Dendritic cell treated with granulocyte-macrophage colony-stimulating factor and Interleukin-4, amounts not matched to agents 40 ng/mL and 50 ng/mL, for 4 days (primary cell): ENCODE measurements at regions not wholly inside any gene's neighbourhood (a gene's known extent, or its start where the extent isn't known, plus 50 kb on each side); places are given as distances from the start of the nearest gene placed in this dataset.

Experiments used
- H3K27ac Mint-ChIP-seq: one replicate; pipeline ENCODE4 v1.8.0; 2022; ENCODE audit warnings: mild to moderate bottlenecking, mixed read lengths
- H3K27me3 Mint-ChIP-seq: one replicate; pipeline ENCODE4 v1.8.0; 2022; ENCODE audit warnings: mild to moderate bottlenecking, mixed read lengths
- H3K36me3 Mint-ChIP-seq: one replicate; pipeline ENCODE4 v1.8.0; 2022; ENCODE audit warnings: low read depth, mixed read lengths
- H3K4me1 Mint-ChIP-seq: one replicate; pipeline ENCODE4 v1.8.0; 2022; ENCODE audit warnings: low read depth, mixed read lengths
- H3K4me3 Mint-ChIP-seq: one replicate; pipeline ENCODE4 v1.8.0; 2022; ENCODE audit warnings: mild to moderate bottlenecking, moderate library complexity, mixed read lengths
- H3K9me3 Mint-ChIP-seq: one replicate; pipeline ENCODE4 v1.8.0; 2022; ENCODE audit warnings: mixed read lengths
- intact Hi-C: fragments of 100-400 bp; cut with micrococcal nuclease; formaldehyde crosslinking; loops from one replicate; pipeline ENCODE4 v1.15.0; 2022

DNA sequence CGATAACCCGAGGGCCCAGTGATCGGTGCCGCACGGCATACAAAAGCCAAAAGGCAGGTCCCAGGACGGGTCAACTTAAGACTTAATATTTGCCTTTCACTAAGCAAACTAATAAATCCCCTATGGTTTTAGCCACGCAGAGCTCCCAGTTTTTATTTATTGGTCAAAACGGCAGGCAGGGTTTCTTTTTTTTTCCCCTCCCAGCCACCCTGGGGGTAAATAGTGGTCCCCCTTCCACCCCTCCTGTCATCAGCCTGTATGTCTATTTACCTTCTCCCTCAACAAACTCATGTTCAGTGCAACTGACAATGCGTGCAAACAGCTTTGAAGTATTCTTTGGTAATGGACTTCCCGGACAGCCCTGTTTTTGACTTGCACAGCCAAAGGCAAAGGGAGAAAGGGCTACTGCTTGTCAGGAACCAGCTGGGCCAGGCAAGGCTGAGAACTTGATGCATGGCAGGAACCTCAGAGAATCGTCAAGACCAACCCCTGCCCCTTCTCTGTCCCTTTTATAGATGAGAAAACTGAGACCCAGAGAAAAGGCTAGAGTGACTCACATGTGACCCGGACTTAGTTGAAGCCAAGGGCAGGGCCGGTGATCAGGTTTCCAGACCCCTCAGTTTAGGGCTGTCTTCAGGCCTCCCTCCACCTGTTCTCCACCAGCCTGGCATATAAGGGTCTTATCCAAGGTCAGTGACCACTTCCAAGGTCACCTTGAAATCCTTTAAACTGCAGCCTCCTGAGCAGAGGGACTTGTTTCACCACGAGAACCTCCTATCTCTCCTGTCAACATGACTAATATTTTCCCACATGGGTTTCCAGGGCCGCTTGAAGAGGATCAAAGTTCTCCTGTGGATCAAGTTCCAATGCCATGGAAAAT is 279.0 kb downstream of the SOX9 start:
- no peaks in the 10 kb centered on the region for H3K4me1 Mint-ChIP-seq
- H3K36me3 Mint-ChIP-seq = no peaks in the 10 kb centered on the region
- H3K4me3 Mint-ChIP-seq = no peak overlapping the region
- H3K27me3 Mint-ChIP-seq = no peaks in the 10 kb centered on the region
- intact Hi-C loops = no loop called here
- H3K27ac Mint-ChIP-seq = no peak overlapping the region
- no peaks in the 10 kb centered on the region for H3K9me3 Mint-ChIP-seq

DNA sequence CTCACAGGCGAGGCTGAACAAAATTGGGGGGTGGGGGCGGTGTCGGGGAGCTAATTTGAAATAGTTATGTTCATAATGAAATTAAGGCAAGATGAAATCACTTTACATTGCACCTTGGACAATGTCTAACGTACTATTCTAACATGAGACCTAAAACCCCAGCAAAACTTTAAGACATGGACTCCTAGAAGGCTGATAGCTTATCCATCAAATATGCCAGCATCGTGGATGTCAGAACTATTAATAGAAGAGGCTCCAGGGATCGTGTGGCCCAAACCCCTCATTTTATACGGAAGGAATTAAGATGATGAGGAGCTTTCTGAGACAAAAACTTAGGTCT is 279.6 kb downstream of the SOX9 start:
- Mint-ChIP-seq H3K27ac (no peak overlapping the region), H3K4me1 (no peaks in the 10 kb centered on the region), H3K9me3 (no peaks in the 10 kb centered on the region), H3K4me3 (no peak overlapping the region), H3K27me3 (no peaks in the 10 kb centered on the region), H3K36me3 (no peaks in the 10 kb centered on the region)
- intact Hi-C loops = no loop called here

DNA sequence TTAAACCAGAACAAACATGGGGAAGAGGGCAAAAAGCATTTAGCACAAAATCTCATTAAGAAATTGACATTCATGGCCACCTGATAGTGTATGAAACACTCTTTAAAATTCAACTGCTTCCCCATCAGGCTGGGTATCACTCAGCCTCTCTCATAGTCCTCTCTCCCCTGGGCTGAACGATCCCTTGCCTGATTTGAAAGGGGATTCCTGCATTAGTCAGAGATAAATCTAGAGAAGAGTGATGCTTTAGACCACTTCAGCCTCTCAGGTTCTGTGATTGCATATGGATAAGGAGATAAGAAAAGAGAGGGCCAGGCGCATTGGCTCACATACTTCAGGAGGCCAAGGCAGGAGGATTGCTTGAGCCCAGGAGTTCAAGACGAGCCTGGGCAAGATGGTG is 280.0 kb downstream of the SOX9 start:
- H3K9me3 Mint-ChIP-seq = no peaks in the 10 kb centered on the region
- no peaks in the 10 kb centered on the region for H3K36me3 Mint-ChIP-seq
- H3K4me3 Mint-ChIP-seq = no peak overlapping the region
- H3K27me3 Mint-ChIP-seq = no peaks in the 10 kb centered on the region
- H3K4me1 Mint-ChIP-seq = no peaks in the 10 kb centered on the region
- no peak overlapping the region for H3K27ac Mint-ChIP-seq
- intact Hi-C loops = no loop called here

DNA sequence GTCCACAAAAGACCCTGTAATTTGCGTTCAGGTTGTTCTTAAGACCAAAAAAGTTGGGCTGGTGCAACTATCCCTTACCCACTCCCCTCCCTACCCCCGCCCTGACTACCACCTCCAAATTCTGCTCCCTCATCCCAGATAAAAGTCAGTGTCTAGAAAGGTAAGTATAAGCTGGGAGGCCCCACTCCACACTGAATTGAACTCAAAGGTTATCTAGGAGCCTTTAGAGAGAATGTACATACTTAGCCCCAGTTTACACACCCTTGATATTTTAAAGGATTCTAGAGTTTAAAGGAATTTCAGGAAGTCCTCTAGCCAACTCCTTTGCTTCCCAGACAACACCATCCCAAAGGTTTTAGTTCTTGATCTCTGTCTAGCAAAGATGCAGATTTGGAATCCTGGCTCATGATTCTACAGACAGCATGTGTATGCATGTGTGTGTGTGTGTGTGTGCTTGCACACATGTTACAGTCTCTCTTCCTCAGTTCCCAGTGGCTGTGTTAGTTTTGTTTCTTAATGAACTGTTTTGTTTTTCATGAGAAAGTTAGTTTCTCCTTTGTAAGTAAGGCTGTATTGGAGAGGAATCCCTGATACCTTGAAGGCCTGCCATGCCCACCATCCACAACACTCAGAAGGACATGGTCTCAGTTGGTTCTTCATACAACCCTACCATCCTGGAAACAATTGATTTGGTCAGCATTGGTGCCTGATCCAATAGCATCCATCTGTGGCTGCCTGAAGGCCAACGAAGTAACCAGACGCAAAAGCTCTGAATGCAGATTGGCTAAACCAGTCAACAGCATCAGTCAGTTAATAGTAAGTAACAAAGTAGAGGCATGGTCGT is 281.3 kb downstream of the SOX9 start:
- no peak overlapping the region for H3K4me3 Mint-ChIP-seq
- H3K27ac Mint-ChIP-seq = no peak overlapping the region
- intact Hi-C loops = no loop called here
- H3K9me3 Mint-ChIP-seq = no peaks in the 10 kb centered on the region
- no peaks in the 10 kb centered on the region for H3K4me1 Mint-ChIP-seq
- H3K27me3 Mint-ChIP-seq = no peaks in the 10 kb centered on the region
- no peaks in the 10 kb centered on the region for H3K36me3 Mint-ChIP-seq

DNA sequence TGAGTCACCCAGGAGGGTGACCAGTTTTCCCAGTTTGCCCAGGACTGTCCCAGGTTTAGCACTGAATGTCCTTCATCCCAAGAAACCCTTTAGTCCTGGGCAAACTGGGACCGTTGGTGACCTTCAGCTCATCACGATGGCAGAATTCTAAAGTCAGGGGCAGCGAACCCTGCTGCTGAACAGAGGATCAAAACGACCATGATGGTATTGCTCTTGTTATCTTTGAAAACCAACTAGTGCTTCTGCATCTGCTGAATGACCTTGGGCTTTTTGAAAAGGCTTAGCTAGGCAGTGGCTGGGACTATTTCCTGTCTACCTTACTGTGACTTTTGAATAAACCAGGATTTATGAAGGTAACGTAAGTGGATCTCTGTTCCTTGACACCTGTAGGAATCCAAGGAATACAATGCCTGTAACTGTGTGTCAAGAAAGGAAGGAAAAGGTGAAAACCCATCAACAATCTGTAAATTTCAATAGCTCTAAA is 281.9 kb downstream of the SOX9 start:
- no peaks in the 10 kb centered on the region for H3K9me3 Mint-ChIP-seq
- intact Hi-C loops = no loop called here
- no peak overlapping the region for H3K27ac Mint-ChIP-seq
- H3K4me1 Mint-ChIP-seq = no peaks in the 10 kb centered on the region
- no peaks in the 10 kb centered on the region for H3K27me3 Mint-ChIP-seq
- H3K4me3 Mint-ChIP-seq = no peak overlapping the region
- H3K36me3 Mint-ChIP-seq = no peaks in the 10 kb centered on the region

DNA sequence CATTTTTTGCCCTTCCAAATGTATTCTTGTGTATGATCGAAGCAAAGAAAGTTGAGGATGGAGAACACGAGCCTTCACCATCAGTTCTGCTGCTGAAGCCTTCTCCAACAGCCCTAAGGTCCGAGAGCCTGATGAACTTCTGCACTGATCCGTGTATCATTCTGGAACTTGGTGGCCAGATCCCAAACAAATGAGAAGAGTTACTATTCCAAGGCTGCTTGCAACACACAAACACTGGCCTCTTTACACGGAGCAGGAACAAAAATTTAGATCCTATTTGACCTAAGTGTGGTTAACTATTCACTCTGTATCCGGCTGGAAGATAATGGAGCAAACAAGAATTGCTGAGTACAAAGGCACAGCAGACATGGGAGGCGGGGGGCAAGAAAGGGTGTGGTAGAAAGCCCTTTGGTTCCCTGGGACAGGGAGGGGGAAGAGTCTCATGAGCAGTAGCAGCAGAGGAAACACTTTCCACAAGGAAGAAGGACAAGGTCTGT is 282.9 kb downstream of the SOX9 start:
- no peaks in the 10 kb centered on the region for H3K27me3 Mint-ChIP-seq
- intact Hi-C loops = no loop called here
- no peaks in the 10 kb centered on the region for H3K9me3 Mint-ChIP-seq
- H3K27ac Mint-ChIP-seq = no peak overlapping the region
- H3K4me1 Mint-ChIP-seq = no peaks in the 10 kb centered on the region
- H3K36me3 Mint-ChIP-seq = no peaks in the 10 kb centered on the region
- H3K4me3 Mint-ChIP-seq = no peak overlapping the region

DNA sequence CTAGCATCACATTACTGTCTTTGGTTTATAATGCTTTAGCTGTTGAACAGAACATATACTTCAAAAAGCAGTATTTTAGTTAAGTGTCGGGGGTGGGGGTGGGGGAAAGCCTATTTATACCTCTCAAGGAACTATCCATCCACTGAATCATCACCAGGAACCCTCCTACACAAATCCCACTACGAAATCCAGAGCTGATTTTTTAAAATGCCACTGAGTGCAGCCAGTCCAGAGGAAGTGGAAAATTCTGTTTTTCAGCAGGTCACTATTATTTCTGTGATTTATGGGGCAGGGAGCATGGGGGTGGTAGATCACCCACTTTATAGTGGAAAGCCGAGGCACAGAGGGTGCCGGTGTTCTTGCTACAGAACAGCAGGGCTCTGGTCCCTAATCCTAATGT is 284.1 kb downstream of the SOX9 start:
- H3K4me3 Mint-ChIP-seq = no peak overlapping the region
- H3K27ac Mint-ChIP-seq = no peak overlapping the region
- intact Hi-C loops = no loop called here
- H3K27me3 Mint-ChIP-seq = no peaks in the 10 kb centered on the region
- no peaks in the 10 kb centered on the region for H3K9me3 Mint-ChIP-seq
- H3K36me3 Mint-ChIP-seq = no peaks in the 10 kb centered on the region
- H3K4me1 Mint-ChIP-seq = no peaks in the 10 kb centered on the region

DNA sequence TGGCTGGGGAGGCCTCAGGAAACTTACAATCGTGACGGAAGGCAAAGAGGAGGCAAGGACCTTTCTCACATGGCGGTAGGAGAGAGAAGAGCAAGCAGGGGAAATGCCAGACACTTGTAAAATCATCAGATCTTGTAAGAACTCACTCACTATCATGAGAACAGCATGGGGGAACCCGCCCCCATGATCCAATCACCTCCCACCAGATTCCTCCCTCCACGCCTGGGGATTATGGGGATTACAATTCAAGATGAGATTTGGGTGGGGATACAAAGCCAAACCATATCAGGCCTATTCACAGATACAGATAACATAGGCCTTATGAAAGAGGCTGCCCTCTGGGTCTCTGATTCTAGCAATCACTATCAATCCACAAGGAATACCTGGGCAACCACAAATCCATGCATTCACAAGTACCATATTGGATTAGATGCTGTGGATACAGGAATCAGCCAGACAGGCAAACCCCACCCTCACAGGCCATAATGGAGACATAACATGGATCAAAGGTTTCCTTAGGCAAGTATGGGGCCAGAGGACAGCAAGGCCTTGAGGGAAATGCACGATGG is 284.9 kb downstream of the SOX9 start:
- Mint-ChIP-seq H3K27me3 (no peaks in the 10 kb centered on the region), H3K36me3 (no peaks in the 10 kb centered on the region), H3K4me3 (no peak overlapping the region), H3K4me1 (no peaks in the 10 kb centered on the region), H3K9me3 (no peaks in the 10 kb centered on the region), H3K27ac (no peak overlapping the region)
- intact Hi-C loops = no loop called here

DNA sequence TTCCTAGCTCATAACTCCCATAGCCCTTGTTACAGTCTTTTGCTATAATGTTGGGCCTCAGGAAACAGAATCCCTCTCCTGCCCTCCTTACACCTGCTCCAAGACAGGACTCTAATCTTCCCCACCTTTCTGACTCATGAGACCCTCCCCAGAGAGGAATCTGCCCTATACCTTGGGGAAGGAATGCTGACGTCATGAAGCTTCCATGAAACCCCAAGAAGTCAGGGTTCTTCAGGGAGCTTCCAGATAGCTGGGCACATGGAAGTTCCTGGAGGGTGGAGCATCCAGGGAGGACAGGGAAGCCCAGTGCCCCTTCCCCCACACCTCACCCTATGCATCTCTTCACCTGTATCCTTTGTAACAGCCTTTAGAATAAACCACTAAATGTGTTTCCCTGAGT is 285.7 kb downstream of the SOX9 start:
- intact Hi-C loops = no loop called here
- H3K36me3 Mint-ChIP-seq = no peaks in the 10 kb centered on the region
- H3K27ac Mint-ChIP-seq = no peak overlapping the region
- no peaks in the 10 kb centered on the region for H3K4me1 Mint-ChIP-seq
- H3K27me3 Mint-ChIP-seq = no peaks in the 10 kb centered on the region
- no peaks in the 10 kb centered on the region for H3K9me3 Mint-ChIP-seq
- H3K4me3 Mint-ChIP-seq = no peak overlapping the region

DNA sequence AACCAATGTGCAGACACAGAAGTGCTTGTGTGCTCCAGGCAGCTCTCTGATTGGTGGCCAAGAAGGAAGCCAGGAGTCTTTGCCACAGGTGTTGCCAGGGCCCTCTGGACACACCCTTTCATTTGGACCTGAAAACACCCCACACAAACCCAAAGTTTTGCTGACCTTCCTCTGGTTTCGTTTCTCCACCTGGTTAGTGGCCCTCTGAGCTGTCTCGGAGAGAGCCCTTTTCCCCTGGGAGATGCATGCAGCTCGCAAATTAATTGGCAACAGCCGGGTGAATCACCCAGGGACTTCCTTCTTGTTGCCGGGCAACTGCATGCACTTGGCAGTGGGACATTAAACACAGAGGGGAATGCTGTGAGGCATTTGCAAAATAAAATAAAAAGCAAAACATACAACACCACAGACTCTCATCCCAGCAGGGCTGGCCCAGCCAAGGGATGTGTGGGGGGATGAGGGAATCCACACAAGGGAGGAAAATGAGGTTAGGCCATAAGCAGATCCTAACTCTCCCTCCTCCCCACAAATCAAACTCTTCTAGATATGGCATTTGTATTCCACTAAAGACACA is 286.6 kb downstream of the SOX9 start:
- no peak overlapping the region for H3K4me3 Mint-ChIP-seq
- H3K4me1 Mint-ChIP-seq = no peaks in the 10 kb centered on the region
- no peaks in the 10 kb centered on the region for H3K9me3 Mint-ChIP-seq
- intact Hi-C loops = no loop called here
- no peaks in the 10 kb centered on the region for H3K27me3 Mint-ChIP-seq
- H3K27ac Mint-ChIP-seq = no peak overlapping the region
- H3K36me3 Mint-ChIP-seq = no peaks in the 10 kb centered on the region

DNA sequence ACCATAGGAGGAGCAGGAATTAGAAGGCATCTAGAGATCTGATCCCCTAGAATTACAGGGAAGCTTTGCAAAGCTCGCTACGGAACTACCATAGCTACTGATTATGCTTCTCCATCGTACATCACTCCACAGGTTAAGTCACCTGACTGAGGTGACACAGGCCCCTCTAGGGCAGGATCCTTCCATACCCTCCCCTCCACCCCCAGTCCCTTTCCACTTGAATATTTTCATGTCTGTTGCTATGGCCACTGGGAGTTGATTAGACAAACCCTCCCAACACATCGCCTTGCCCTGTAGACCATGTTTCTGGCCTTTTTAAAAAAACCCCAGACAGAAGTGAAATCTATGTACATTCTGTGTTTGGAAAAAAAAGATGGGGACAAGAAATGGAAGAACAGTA is 287.1 kb downstream of the SOX9 start:
- Mint-ChIP-seq H3K27ac (no peak overlapping the region), H3K4me3 (no peak overlapping the region), H3K9me3 (peaks cover 5% of the 10 kb centered on the region), H3K4me1 (no peaks in the 10 kb centered on the region), H3K27me3 (no peaks in the 10 kb centered on the region), H3K36me3 (no peaks in the 10 kb centered on the region)
- intact Hi-C loops = no loop called here

DNA sequence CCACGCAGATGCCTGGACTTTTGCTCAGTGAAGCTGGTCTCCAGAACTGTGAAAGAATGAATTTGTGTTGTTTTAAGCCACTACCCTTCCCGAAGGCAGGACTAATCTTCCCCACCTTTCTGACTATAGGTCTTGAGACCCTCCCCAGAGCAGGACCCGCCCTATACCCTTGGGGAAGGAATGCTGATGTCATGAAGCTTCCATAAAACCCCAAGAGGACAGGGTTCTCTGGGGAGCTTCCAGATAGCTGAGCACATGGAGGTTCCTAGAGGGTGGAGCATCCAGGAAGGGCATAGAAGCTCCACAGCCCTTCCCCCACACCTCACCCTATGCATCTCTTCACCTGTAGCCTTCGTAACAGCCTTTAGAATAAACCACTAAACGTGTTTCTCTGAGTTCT is 287.8 kb downstream of the SOX9 start:
- Mint-ChIP-seq H3K36me3 (no peaks in the 10 kb centered on the region), H3K4me3 (no peak overlapping the region), H3K4me1 (no peaks in the 10 kb centered on the region), H3K9me3 (peaks cover 12% of the 10 kb centered on the region), H3K27ac (no peak overlapping the region), H3K27me3 (no peaks in the 10 kb centered on the region)
- intact Hi-C loops = no loop called here

DNA sequence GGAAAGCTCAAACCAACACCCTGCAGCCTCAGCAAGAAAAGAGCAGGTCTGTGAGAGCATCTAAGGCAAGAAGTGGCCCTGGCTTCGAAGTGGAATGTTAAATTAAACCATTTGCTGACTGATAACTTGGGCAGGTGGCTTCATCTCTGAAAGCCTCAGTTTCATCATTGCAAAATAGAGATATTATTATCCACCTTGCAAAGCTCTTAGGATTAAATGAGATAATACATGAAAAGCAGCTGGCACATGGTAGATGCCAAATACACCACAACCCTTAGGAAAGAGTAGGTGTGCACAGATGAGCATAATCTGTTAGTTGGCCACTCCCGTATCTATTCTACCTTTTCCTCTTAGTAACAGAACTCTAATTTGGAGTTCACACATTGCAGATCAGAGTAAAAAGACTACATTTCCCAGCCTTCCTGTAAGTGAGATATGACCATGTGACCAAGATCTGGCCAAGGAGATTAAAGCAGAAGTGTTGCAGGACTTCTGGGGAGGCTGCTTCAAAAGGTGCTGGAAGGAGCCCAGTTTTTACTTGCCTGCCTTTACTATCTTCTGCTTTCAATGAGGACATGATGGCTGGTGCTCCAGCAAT is 288.7 kb downstream of the SOX9 start:
- Mint-ChIP-seq H3K27me3 (no peaks in the 10 kb centered on the region), H3K4me3 (no peak overlapping the region), H3K36me3 (no peaks in the 10 kb centered on the region), H3K4me1 (no peaks in the 10 kb centered on the region), H3K27ac (no peak overlapping the region), H3K9me3 (peaks cover 19% of the 10 kb centered on the region)
- intact Hi-C loops = no loop called here
